SIG-M5 treated with dmso at 0.1 percent for 504 hours (cell line): ENCODE measurements at regions not wholly inside any gene's neighbourhood (a gene's known extent, or its start where the extent isn't known, plus 50 kb on each side); places are given as distances from the start of the nearest gene placed in this dataset.
"Not testable (repeated sequence)": the region's sequence is repeated elsewhere in the genome, so short reads cannot be mapped to it uniquely, and the experiment has no call there.

Experiments used
- DNase-seq: peaks from one replicate; lab custom pipeline; 2025; ENCODE audit not compliant: unreplicated experiment; lab: John Stamatoyannopoulos, UW

- DNase-seq, result no peak
These were observed 459.5 kb upstream of the CXADR start for GRCh38 chr21:17053321-17053720.

GRCh38 chr21:17059936-17060335 is 452.9 kb upstream of the CXADR start:
- no peak for DNase-seq

GRCh38 chr21:17066006-17066405 is 446.8 kb upstream of the CXADR start:
- DNase-seq, result no peak

GRCh38 chr21:17071093-17071492 is 441.8 kb upstream of the CXADR start:
- DNase-seq, result no peak

- DNase-seq, result no peak
These were observed 431.6 kb upstream of the CXADR start for GRCh38 chr21:17081193-17081592.

GRCh38 chr21:17082843-17083483 is 429.9 kb upstream of the CXADR start:
- no peak for DNase-seq

- DNase-seq, result no peak
These were observed 427.1 kb upstream of the CXADR start for GRCh38 chr21:17085707-17086106.

GRCh38 chr21:17088500-17088899 is 424.3 kb upstream of the CXADR start:
- no peak for DNase-seq

GRCh38 chr21:17089091-17089491 is 423.8 kb upstream of the CXADR start:
- DNase-seq, result no peak

- DNase-seq, result no peak
These were observed 411.1 kb upstream of the CXADR start for GRCh38 chr21:17101696-17102095.

- peak; percentile 39 for DNase-seq
These were observed 406.9 kb upstream of the CXADR start for GRCh38 chr21:17105932-17106331.

GRCh38 chr21:17114045-17114444 is 398.8 kb upstream of the CXADR start:
- no peak for DNase-seq

GRCh38 chr21:17118638-17119384 is 394.0 kb upstream of the CXADR start:
- no peak for DNase-seq

- no peak for DNase-seq
These were observed 393.2 kb upstream of the CXADR start for GRCh38 chr21:17119466-17120297.

GRCh38 chr21:17127395-17127794 is 385.4 kb upstream of the CXADR start:
- DNase-seq, result not testable (repeated sequence)

- no peak for DNase-seq
These were observed 384.7 kb upstream of the CXADR start for GRCh38 chr21:17128132-17128531.

- DNase-seq, result not testable (repeated sequence)
These were observed 373.7 kb upstream of the CXADR start for GRCh38 chr21:17139159-17139558.

- DNase-seq, result peak; percentile 63
These were observed 373.1 kb upstream of the CXADR start for GRCh38 chr21:17139696-17140095.

GRCh38 chr21:17146426-17146825 is 366.4 kb upstream of the CXADR start:
- no peak for DNase-seq

- no peak for DNase-seq
These were observed 353.1 kb upstream of the CXADR start for GRCh38 chr21:17159697-17160096.

GRCh38 chr21:17185674-17186073 is 327.2 kb upstream of the CXADR start:
- no peak for DNase-seq

- DNase-seq, result no peak
These were observed 322.9 kb upstream of the CXADR start for GRCh38 chr21:17189963-17190362.
